ENCODE measurements at regions not wholly inside any gene's neighbourhood (a gene's known extent, or its start where the extent isn't known, plus 50 kb on each side); places are given as distances from the start of the nearest gene placed in this dataset.

DNA sequence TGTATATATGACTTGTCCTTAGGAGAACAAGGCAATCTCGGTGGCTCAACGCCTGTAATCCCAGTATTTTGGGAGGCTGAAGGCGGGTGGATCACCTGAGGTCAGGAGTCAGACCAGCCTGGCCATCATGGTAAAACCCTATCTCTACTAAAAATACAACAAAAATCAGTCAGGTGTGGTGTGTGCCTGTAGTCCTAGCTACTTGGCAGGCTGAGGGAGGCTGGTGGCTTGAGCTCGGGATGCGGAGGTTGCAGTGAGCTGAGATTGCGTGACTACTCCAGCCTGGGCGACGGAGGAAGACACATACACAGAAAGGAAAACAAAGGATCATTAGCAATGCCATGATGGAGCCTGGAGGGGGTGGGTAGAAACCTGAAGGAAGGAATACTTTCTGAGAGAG, 166.6 kb upstream of the RREB1 start:
- no peaks in the 10 kb centered on the region for H3K27me3 Mint-ChIP-seq (ENCODE audit: insufficient read depth)
- no peaks in the 10 kb centered on the region for H3K36me3 ChIP-seq (ENCODE audit: control insufficient read depth, insufficient read depth, low read length)
- H3K9ac ChIP-seq (ENCODE audit: extremely low read depth, low read length, poor library complexity, severe bottlenecking): no peak overlapping the region
- no peak overlapping the region for H3K4me3 Mint-ChIP-seq
- H3K4me3 ChIP-seq (ENCODE audit: low read length): no peak overlapping the region
- no peak overlapping the region for H3K27ac Mint-ChIP-seq
- H3K36me3 Mint-ChIP-seq (ENCODE audit: low read depth): no peaks in the 10 kb centered on the region
- H3K4me1 ChIP-seq (ENCODE audit: control insufficient read depth, insufficient read depth, low read length): no peaks in the 10 kb centered on the region
- H3K9me3 ChIP-seq (ENCODE audit: control insufficient read depth, low read length): no peaks in the 10 kb centered on the region
- H3K27me3 ChIP-seq (ENCODE audit: control insufficient read depth, insufficient read depth, low read length, poor library complexity, severe bottlenecking): no peaks in the 10 kb centered on the region
- no peak for DNase-seq
- TF ChIP-seq CTCF (conservative IDR thresholded peaks at IDR 0.05): no peak
- WGBS, 2 experiments (ENCODE audit: insufficient coverage in 1 of 2, insufficient read length in 1 of 2): 93 to 100% methylated on average over 4 to 8 of the region's 8 CpGs
- no peaks in the 10 kb centered on the region for H3K9me3 Mint-ChIP-seq
- H3K4me1 Mint-ChIP-seq: no peaks in the 10 kb centered on the region
- no peak overlapping the region for H3K27ac ChIP-seq (ENCODE audit: low read depth, low read length)

DNA sequence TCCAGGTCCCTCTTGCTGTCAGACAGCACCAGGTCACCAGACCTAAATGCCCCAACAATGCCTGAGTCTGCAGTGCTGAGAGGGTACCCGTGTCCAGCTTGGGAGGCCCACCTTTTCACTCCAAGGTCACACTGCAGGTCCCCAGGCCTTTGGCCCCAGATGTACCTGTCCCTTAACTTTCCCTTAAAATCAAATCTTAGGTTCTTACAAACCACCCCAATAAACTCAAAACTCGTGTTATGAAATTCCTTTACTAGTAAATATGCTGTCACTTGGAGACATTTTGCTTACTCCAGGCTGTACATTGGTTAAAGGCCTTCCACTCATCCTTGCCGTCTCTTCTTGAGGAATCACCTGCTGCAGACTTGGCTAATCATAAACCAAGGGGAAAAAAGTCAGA, 165.7 kb upstream of the RREB1 start:
- Histone ChIP-seq H3K4me3 (ENCODE audit: low read length) (no peak overlapping the region), H3K27me3 (ENCODE audit: control insufficient read depth, insufficient read depth, low read length, poor library complexity, severe bottlenecking) (no peaks in the 10 kb centered on the region), H3K9me3 (ENCODE audit: control insufficient read depth, low read length) (no peaks in the 10 kb centered on the region), H3K9ac (ENCODE audit: extremely low read depth, low read length, poor library complexity, severe bottlenecking) (no peak overlapping the region), H3K27ac (ENCODE audit: low read depth, low read length) (no peak overlapping the region), H3K4me1 (ENCODE audit: control insufficient read depth, insufficient read depth, low read length) (no peaks in the 10 kb centered on the region), H3K36me3 (ENCODE audit: control insufficient read depth, insufficient read depth, low read length) (no peaks in the 10 kb centered on the region)
- H3K27me3 Mint-ChIP-seq (ENCODE audit: insufficient read depth): no peaks in the 10 kb centered on the region
- no peak overlapping the region for H3K4me3 Mint-ChIP-seq
- no peak for TF ChIP-seq CTCF (conservative IDR thresholded peaks at IDR 0.05)
- no peak for DNase-seq
- H3K9me3 Mint-ChIP-seq: no peaks in the 10 kb centered on the region
- no peak overlapping the region for H3K27ac Mint-ChIP-seq
- H3K4me1 Mint-ChIP-seq: peaks cover 7% of the 10 kb centered on the region
- H3K36me3 Mint-ChIP-seq (ENCODE audit: low read depth): no peaks in the 10 kb centered on the region
- 92 to 100% methylated on average over 3 of the region's 3 CpGs for WGBS, 2 experiments (ENCODE audit: insufficient coverage in 1 of 2, insufficient read length in 1 of 2)

GRCh38 chr6:6942831-6943230, 164.9 kb upstream of the RREB1 start:
- DNase-seq: no peak
- H3K27ac Mint-ChIP-seq: no peak overlapping the region
- H3K36me3 ChIP-seq (ENCODE audit: control insufficient read depth, insufficient read depth, low read length): no peaks in the 10 kb centered on the region
- H3K9ac ChIP-seq (ENCODE audit: extremely low read depth, low read length, poor library complexity, severe bottlenecking): no peak overlapping the region
- H3K4me3 ChIP-seq (ENCODE audit: low read length): no peak overlapping the region
- TF ChIP-seq CTCF (conservative IDR thresholded peaks at IDR 0.05): no peak
- no peaks in the 10 kb centered on the region for H3K4me1 ChIP-seq (ENCODE audit: control insufficient read depth, insufficient read depth, low read length)
- peaks cover 7% of the 10 kb centered on the region for H3K4me1 Mint-ChIP-seq
- no peaks in the 10 kb centered on the region for H3K27me3 Mint-ChIP-seq (ENCODE audit: insufficient read depth)
- no peaks in the 10 kb centered on the region for H3K9me3 Mint-ChIP-seq
- no peak overlapping the region for H3K27ac ChIP-seq (ENCODE audit: low read depth, low read length)
- H3K36me3 Mint-ChIP-seq (ENCODE audit: low read depth): no peaks in the 10 kb centered on the region
- no peak overlapping the region for H3K4me3 Mint-ChIP-seq
- 76 to 88% methylated on average over 7 to 13 of the region's 13 CpGs for WGBS, 2 experiments (ENCODE audit: insufficient coverage in 1 of 2, insufficient read length in 1 of 2)
- no peaks in the 10 kb centered on the region for H3K27me3 ChIP-seq (ENCODE audit: control insufficient read depth, insufficient read depth, low read length, poor library complexity, severe bottlenecking)
- H3K9me3 ChIP-seq (ENCODE audit: control insufficient read depth, low read length): no peaks in the 10 kb centered on the region
